GM10248 (cell line): ENCODE measurements at regions not wholly inside any gene's neighbourhood (a gene's known extent, or its start where the extent isn't known, plus 50 kb on each side); places are given as distances from the start of the nearest gene placed in this dataset.
"Not testable (repeated sequence)": the region's sequence is repeated elsewhere in the genome, so short reads cannot be mapped to it uniquely, and the experiment has no call there.

Source experiments
- CTCF ChIA-PET: fragments of 300-600 bp; sonication (Branson Sonifier 250); formaldehyde crosslinking; extraction: SDS; loops from one replicate; lab custom pipeline; 2021; ENCODE audit warnings: antibody characterized with exemption; lab: Yijun Ruan, JAX
- POLR2A ChIA-PET: fragments of 350-650 bp; sonication (Branson Sonifier 250); formaldehyde crosslinking; extraction: SDS; loops from one replicate; lab custom pipeline; 2020; ENCODE audit warnings: antibody characterized with exemption; lab: Yijun Ruan, JAX
- DNase-seq: peaks from one replicate; pipeline ENCODE4 v3.0.0; 2012; ENCODE audit errors: extremely low spot score
- CTCF ChIP-seq: IDR thresholded peaks from 2 replicates; pipeline ENCODE4 v1.5.1; 2012; ENCODE audit warnings: mild to moderate bottlenecking, low read depth; ENCODE audit errors: extremely low read depth, missing control alignments, control extremely low read depth

GRCh38 chr14:35952584-35952983 lies 126.4 kb downstream of the BRMS1L start:
- no peak for TF ChIP-seq CTCF
- ChIA-PET POLR2A (no interaction called here), CTCF (interaction anchor here (0.8 to 1.5 kb wide), 2 partner anchors 11 to 70 kb away, joined by 3 to 4 read pairs; no protein-coding TSS in a partner anchor)

GRCh38 chr14:35949920-35950513 lies 123.9 kb downstream of the BRMS1L start:
- no peak for TF ChIP-seq CTCF
- no peak for DNase-seq
- CTCF ChIA-PET: interaction anchor here (0.6 to 1.9 kb wide), 3 partner anchors 9 to 296 kb away, joined by 3 to 5 read pairs (median 3); no protein-coding TSS in a partner anchor
- POLR2A ChIA-PET: interaction anchor here (0.5 kb wide), 1 partner anchor 1417 kb away, joined by 6 read pairs; no protein-coding TSS in a partner anchor

More at GRCh38 chr14:35952584-35952983, 126.4 kb downstream of the BRMS1L start:
- no peak for DNase-seq

- POLR2A ChIA-PET, CTCF ChIA-PET, DNase-seq: not testable (repeated sequence)
These were observed 121.8 kb downstream of the BRMS1L start for GRCh38 chr14:35947983-35948382.

- DNase-seq: peak; percentile 24
- CTCF ChIA-PET: interaction anchor here (0.7 to 1.6 kb wide), 5 partner anchors 11 to 79 kb away, joined by 3 to 5 read pairs (median 3); no protein-coding TSS in a partner anchor
- no peak for TF ChIP-seq CTCF
- POLR2A ChIA-PET: no interaction called here
These were observed 118.7 kb downstream of the BRMS1L start for GRCh38 chr14:35944847-35945246.

GRCh38 chr14:35940291-35940690 lies 114.2 kb downstream of the BRMS1L start:
- TF ChIP-seq CTCF: no peak
- ChIA-PET CTCF (interaction anchor here (1.9 kb wide), 1 partner anchor 11 kb away, joined by 5 read pairs; no protein-coding TSS in a partner anchor), POLR2A (no interaction called here)
- DNase-seq: no peak

- ChIA-PET POLR2A (no interaction called here), CTCF (no interaction called here)
- DNase-seq: no peak
- TF ChIP-seq CTCF: no peak
These were observed 112.6 kb downstream of the BRMS1L start for GRCh38 chr14:35938770-35939169.

GRCh38 chr14:35934499-35934898 lies 108.4 kb downstream of the BRMS1L start:
- CTCF ChIA-PET: interaction anchor here (0.7 to 1.5 kb wide), 2 partner anchors 20 to 117 kb away, joined by 3 to 4 read pairs; no protein-coding TSS in a partner anchor
- DNase-seq: no peak

More at GRCh38 chr14:35934499-35934898, 108.4 kb downstream of the BRMS1L start:
- POLR2A ChIA-PET: no interaction called here
- no peak for TF ChIP-seq CTCF
